D721Med (cell line): ENCODE measurements at regions not wholly inside any gene's neighbourhood (a gene's known extent, or its start where the extent isn't known, plus 50 kb on each side); places are given as distances from the start of the nearest gene placed in this dataset.

Source experiments
- DNase-seq: peaks from one replicate; pipeline ENCODE4 v3.0.0; 2011; ENCODE audit warnings: low spot score; ENCODE audit not compliant: insufficient read length
- FAIRE-seq: peaks from 2 replicates; lab custom pipeline; 2011; peaks lifted over from hg19 to GRCh38; lab: Jason Lieb, UNC
- CTCF ChIP-seq: IDR thresholded peaks from 2 replicates; pipeline ENCODE4 v1.5.1; 2012; ENCODE audit warnings: mild to moderate bottlenecking, control low read depth; ENCODE audit not compliant: insufficient read depth; ENCODE audit errors: missing control alignments

GRCh38 chr13:80871481-80871880 lies 530.6 kb upstream of the SPRY2 start:
- no peak for DNase-seq
- no peak for TF ChIP-seq CTCF
- no peak for FAIRE-seq

- no peak for TF ChIP-seq CTCF
- DNase-seq: no peak
- peak; percentile 25 for FAIRE-seq
These were observed 529.3 kb upstream of the SPRY2 start for GRCh38 chr13:80870186-80870585.

GRCh38 chr13:80866921-80867320 lies 526.0 kb upstream of the SPRY2 start:
- DNase-seq (no peak), FAIRE-seq (no peak)
- TF ChIP-seq CTCF: no peak

GRCh38 chr13:80865329-80865728 lies 524.4 kb upstream of the SPRY2 start:
- FAIRE-seq (no peak), DNase-seq (no peak)
- no peak for TF ChIP-seq CTCF

- TF ChIP-seq CTCF: no peak
- FAIRE-seq (no peak), DNase-seq (no peak)
These were observed 521.5 kb upstream of the SPRY2 start for GRCh38 chr13:80862456-80862855.

- TF ChIP-seq CTCF: no peak
- FAIRE-seq: no peak
- DNase-seq: no peak
These were observed 519.9 kb upstream of the SPRY2 start for GRCh38 chr13:80860845-80861244.

DNA sequence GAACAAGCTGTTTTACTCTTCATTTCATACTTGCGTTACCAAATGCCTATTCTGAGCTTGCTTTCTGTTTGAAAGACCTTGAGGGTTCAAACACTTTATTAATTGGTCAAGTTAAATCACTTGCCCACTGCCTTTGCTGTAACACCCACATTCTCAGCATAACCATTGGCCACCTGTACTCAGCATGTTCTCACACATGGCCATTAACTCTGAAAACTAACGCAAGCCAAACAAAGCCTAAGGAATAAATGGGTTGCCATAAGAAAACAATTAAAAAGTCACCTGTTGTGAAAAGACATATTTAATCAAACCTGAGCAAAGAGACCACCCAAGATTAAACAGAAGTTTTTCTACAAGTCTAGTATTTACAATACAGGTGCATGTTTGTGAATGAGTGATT lies 517.2 kb upstream of the SPRY2 start:
- DNase-seq (no peak), FAIRE-seq (no peak)
- TF ChIP-seq CTCF: no peak
